Stomach smooth muscle (tissue), 2 donors: ENCODE measurements at regions not wholly inside any gene's neighbourhood (a gene's known extent, or its start where the extent isn't known, plus 50 kb on each side); places are given as distances from the start of the nearest gene placed in this dataset.

Experiments
- H3K27ac ChIP-seq: one replicate; pipeline ENCODE4 v1.7.0; 2013; ENCODE audit warnings: mild to moderate bottlenecking, low read length, inconsistent platforms
- H3K27me3 ChIP-seq, 2 donors: one replicate each; pipeline ENCODE4 v1.7.0; 2013; ENCODE audit warnings: low read length in 2 of 2; ENCODE audit not compliant: insufficient read depth in 2 of 2, control insufficient read depth in 1 of 2
- H3K36me3 ChIP-seq, 2 donors: one replicate each; pipeline ENCODE4 v1.7.0; 2013; ENCODE audit warnings: low read length in 2 of 2; ENCODE audit not compliant: control insufficient read depth in 2 of 2, insufficient read depth in 2 of 2
- H3K4me1 ChIP-seq: one replicate; pipeline ENCODE4 v1.7.0; 2013; ENCODE audit warnings: low read length; ENCODE audit not compliant: control insufficient read depth, insufficient read depth
- H3K4me3 ChIP-seq, 2 donors: one replicate each; pipeline ENCODE4 v1.7.0; 2013; ENCODE audit warnings: low read length in 2 of 2
- H3K9ac ChIP-seq, 2 donors: one replicate each; pipeline ENCODE4 v1.7.0; 2013; ENCODE audit warnings: low read length in 2 of 2, mild to moderate bottlenecking in 1 of 2
- H3K9me3 ChIP-seq, 2 donors: one replicate each; pipeline ENCODE4 v1.7.0; 2013; ENCODE audit warnings: low read length in 2 of 2; ENCODE audit not compliant: control insufficient read depth in 2 of 2
- donor health status: healthy.
- donor health status: Pancreatic carcinoma.

DNA sequence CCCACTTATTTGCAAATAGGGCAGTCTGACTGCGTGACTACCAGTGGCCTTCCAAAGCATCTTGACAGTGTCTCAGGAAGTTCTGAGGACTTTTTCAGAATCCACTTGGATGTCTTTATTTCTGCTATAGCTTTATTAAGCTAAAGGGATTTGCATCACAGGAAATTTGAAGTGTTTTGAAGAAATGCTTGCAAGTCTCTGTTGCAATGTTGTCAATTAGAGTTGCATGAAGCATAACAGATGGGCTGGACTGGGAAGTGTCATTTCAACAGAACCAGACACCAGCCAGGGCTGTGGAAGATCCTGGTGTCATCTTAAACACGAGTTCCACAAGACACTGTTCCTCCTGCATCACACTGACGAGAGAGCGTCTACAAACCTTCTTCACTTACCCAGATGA lies 224.5 kb downstream of the EN1 start:
- Histone ChIP-seq H3K36me3 (no peaks in the 10 kb centered on the region), H3K4me3 (no peak overlapping the region), H3K27ac (no peak overlapping the region), H3K27me3 (no peaks in the 10 kb centered on the region), H3K4me1 (no peaks in the 10 kb centered on the region), H3K9ac (no peak overlapping the region), H3K9me3 (no peaks in the 10 kb centered on the region)

DNA sequence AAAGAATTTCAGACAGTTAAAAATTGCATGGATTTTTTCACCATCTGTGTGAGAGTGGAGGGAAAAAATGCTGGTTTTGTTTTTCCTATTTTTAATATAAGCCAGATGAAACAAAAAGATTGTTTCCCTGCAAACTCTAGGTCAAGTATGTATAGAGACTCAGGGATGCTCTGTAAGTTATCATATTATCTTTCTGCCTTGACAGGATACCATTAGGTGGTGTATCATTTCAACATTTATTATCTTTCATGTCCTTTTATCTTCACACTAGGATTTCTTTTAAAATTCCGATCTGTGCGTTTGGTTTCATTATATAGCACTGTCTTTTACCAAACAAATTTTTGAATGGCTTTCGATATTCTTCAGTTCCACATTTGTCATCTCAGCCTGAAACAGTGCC lies 225.3 kb downstream of the EN1 start:
- Histone ChIP-seq H3K4me1 (no peaks in the 10 kb centered on the region), H3K36me3 (no peaks in the 10 kb centered on the region), H3K4me3 (no peak overlapping the region), H3K27me3 (no peaks in the 10 kb centered on the region), H3K27ac (no peak overlapping the region), H3K9me3 (no peaks in the 10 kb centered on the region), H3K9ac (no peak overlapping the region)

DNA sequence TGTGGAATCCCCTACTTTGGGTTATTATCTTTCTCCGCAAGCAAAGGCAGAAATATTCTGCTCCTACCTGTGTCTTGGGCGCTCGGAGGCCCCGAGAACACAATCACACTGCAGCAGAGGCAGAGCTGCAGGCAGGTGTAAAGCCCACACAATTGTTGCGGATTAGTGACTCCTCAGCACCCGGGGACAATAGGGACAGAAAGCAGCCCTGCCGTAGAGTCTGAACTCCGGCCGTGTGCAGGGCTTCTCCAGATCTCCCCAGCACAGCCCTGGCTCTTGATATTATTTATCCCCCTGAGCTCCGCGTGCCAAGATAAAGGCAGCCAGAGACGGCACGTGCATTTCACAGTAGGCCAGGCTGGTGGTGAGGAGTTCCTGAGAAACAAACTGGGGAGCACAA lies 229.2 kb downstream of the EN1 start:
- no peak overlapping the region for H3K9ac ChIP-seq

DNA sequence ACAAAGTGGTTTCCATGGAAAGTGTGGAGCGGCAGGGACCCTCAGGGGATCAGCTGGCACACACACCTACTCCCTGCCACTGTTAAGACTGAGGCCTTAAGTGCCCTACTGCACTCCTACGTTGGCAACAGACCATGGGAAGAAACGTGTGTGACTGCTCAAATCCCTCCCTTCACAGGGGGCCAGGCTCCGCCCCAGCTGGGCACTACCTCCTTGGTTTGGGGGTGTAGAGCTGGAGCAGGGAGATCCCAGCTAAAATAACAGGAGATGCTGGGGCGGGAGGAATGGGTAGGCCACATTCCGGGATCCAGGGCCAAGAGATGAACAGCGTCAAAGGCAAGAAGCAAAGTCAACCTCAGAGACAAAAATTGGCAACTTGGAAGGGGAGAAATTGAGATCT lies 231.0 kb downstream of the EN1 start:
- H3K4me1 ChIP-seq = no peaks in the 10 kb centered on the region
- H3K9me3 ChIP-seq = no peaks in the 10 kb centered on the region
- no peak overlapping the region for H3K27ac ChIP-seq
- no peak overlapping the region for H3K4me3 ChIP-seq
- H3K9ac ChIP-seq = no peak overlapping the region
- peaks cover 0 to 2% of the 10 kb centered on the region in 2 donors for H3K27me3 ChIP-seq
- H3K36me3 ChIP-seq = no peaks in the 10 kb centered on the region

More for the DNA sequence above, 229.2 kb downstream of the EN1 start:
- Histone ChIP-seq H3K36me3 (no peaks in the 10 kb centered on the region), H3K27me3 (no peaks in the 10 kb centered on the region), H3K9me3 (no peaks in the 10 kb centered on the region), H3K4me3 (no peak overlapping the region), H3K4me1 (no peaks in the 10 kb centered on the region), H3K27ac (no peak overlapping the region)

DNA sequence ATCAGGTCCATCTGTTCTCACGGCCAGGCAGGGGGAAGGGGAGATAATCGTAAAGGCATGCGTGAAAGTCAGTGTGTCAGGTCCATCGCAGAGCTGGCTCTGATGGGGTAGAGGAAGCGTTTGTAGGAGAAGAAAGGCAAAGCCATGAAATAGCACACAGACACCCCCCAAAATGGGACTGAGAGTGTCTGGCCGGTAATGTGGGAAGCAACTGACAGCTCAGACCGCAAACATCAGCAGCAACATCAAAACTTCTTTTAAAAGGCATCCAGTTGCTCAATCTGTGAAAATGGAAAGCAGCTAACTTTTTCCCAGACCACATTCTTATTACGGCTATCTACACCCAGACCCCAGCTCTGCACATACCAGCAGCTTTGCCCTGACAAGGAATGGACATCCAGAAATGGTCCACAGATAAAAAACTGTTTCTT lies 232.6 kb downstream of the EN1 start:
- Histone ChIP-seq H3K27me3 (peaks cover 0 to 2% of the 10 kb centered on the region in 2 donors), H3K4me3 (no peak overlapping the region), H3K4me1 (no peaks in the 10 kb centered on the region), H3K9me3 (no peaks in the 10 kb centered on the region), H3K36me3 (no peaks in the 10 kb centered on the region), H3K27ac (no peak overlapping the region), H3K9ac (no peak overlapping the region)

DNA sequence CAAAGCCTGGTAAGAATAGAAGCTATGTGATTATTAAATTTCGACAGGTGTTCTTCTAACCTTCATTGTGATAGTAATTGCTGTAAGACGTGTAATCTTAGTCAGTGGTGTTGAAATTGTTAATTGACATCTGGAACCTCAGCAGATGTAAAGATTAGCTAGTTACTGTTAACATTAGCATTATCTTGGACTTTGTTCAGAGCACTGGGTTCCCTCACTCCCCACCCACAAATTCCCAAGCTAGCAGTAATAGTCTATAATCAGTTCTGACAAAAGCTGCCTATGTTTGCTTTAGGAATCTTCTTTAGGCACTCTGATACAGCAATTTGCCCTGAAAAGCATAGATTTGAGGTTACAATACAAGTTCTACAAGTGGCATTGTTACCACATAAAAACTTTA lies 233.7 kb downstream of the EN1 start:
- Histone ChIP-seq H3K36me3 (no peaks in the 10 kb centered on the region), H3K4me1 (no peaks in the 10 kb centered on the region), H3K9ac (no peak overlapping the region), H3K27ac (no peak overlapping the region), H3K4me3 (no peak overlapping the region), H3K9me3 (no peaks in the 10 kb centered on the region), H3K27me3 (peaks cover 0 to 2% of the 10 kb centered on the region in 2 donors)

DNA sequence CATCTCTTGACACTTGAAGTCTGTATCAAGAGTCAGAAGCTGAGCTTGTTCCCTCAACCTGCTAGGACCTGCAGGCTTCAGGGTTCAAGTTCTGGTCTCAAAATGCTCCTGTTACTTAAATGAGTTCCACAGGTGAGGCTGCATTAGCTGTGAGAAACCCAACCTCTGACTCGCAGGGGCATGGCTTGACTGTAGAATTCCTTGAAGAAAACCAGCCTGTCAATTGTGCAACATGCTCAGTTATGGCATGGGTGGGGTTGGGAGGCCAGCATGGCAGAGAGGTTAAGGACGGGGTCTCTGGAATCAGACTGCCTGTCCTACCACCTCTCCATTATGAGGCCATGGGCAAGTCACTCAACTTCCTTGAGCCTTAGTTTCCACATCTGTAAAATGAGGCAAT lies 235.8 kb downstream of the EN1 start:
- no peaks in the 10 kb centered on the region for H3K36me3 ChIP-seq
- H3K27ac ChIP-seq = no peak overlapping the region
- H3K27me3 ChIP-seq = peaks cover 0 to 2% of the 10 kb centered on the region in 2 donors
- no peaks in the 10 kb centered on the region for H3K4me1 ChIP-seq
- no peak overlapping the region for H3K9ac ChIP-seq
- no peak overlapping the region for H3K4me3 ChIP-seq
- no peaks in the 10 kb centered on the region for H3K9me3 ChIP-seq

DNA sequence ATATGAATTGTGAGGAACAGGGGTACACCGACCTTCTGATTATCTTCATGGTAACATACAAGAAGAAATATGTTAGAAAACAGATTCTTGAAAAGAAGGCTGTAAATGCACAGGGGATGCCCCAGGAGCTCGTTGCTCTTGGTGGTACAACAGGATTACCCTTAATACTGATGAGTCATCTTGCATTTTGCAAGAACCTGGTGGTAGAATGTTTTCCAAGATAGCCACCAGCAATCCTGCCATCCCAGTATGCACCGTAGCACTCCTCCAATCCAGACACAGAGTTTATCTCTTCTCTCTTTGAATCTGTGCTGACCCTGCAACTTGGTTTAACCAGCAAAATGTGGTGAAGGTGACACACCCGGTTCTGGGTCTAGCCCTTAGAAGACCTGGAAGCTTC lies 238.3 kb downstream of the EN1 start:
- no peaks in the 10 kb centered on the region for H3K4me1 ChIP-seq
- no peak overlapping the region for H3K9ac ChIP-seq
- no peak overlapping the region for H3K4me3 ChIP-seq
- no peaks in the 10 kb centered on the region for H3K36me3 ChIP-seq
- H3K9me3 ChIP-seq = no peaks in the 10 kb centered on the region
- H3K27me3 ChIP-seq = peaks cover 0 to 2% of the 10 kb centered on the region in 2 donors
- H3K27ac ChIP-seq = no peak overlapping the region

DNA sequence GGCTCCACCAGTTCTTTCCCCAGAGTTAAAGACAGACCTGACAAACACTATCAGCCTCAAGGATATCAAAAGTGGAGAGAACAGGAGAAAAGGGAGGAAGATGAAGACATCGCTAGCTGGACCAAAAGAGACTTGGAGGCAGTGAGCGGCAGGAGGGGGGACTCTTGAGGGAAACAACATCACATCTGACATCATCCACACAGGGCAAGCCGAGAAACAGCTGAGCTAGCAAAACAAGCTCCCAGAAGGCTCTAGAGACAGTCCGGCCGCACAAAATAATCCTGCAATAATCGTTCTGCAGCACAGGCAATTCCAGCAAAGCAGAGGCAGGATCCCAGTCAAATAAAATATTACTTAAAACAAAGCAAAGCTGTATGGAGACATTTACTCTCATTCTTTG lies 239.8 kb downstream of the EN1 start:
- Histone ChIP-seq H3K9me3 (no peaks in the 10 kb centered on the region), H3K4me1 (no peaks in the 10 kb centered on the region), H3K27me3 (peaks cover 0 to 2% of the 10 kb centered on the region in 2 donors), H3K27ac (no peak overlapping the region), H3K9ac (no peak overlapping the region), H3K36me3 (no peaks in the 10 kb centered on the region), H3K4me3 (no peak overlapping the region)

DNA sequence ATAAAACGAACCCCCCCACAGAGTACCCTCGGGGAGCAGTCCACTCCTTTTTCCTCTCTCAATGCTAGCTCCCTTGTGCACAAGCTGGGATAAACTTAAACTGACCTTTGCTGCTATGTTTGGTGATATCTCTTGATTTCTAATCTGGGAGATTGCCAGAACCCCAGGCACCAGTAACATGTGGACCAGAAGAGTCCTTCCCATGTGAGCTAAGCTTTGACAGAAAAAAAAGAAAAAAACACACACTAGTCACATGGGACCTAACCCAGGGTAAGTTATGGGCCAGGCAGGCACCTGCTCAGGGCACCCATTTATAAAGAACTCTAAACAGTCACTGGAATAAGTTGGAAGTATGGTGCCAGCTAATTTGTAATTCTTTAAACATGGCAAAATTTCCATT lies 242.6 kb downstream of the EN1 start:
- Histone ChIP-seq H3K4me3 (no peak overlapping the region), H3K36me3 (no peaks in the 10 kb centered on the region), H3K27me3 (no peaks in the 10 kb centered on the region), H3K9me3 (no peaks in the 10 kb centered on the region), H3K4me1 (no peaks in the 10 kb centered on the region), H3K27ac (no peak overlapping the region), H3K9ac (no peak overlapping the region)

DNA sequence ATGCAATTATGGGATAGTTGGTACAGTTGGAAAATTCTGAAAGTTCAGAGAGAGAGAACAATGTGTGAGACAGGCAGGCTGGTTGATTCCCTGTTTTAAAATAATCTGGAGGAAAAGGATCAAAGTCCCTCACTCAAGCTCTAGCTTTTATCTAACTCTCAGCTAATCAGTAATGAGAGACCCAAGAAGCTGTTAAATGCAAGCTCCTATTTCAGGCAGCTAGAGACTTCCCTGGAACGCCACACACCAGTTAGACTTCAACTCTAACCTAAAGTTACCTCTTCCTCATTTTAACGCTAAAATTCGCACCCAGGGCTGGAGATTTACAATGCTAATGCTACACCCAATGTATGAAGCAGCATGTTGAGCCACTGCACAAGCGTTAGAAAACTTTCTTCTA lies 243.1 kb downstream of the EN1 start:
- no peak overlapping the region for H3K27ac ChIP-seq
- H3K9me3 ChIP-seq = no peaks in the 10 kb centered on the region
- H3K36me3 ChIP-seq = no peaks in the 10 kb centered on the region
- H3K4me1 ChIP-seq = no peaks in the 10 kb centered on the region
- no peak overlapping the region for H3K4me3 ChIP-seq
- H3K9ac ChIP-seq = no peak overlapping the region
- no peaks in the 10 kb centered on the region for H3K27me3 ChIP-seq
